Right lobe of liver (tissue), 4 donors: ENCODE measurements at regions not wholly inside any gene's neighbourhood (a gene's known extent, or its start where the extent isn't known, plus 50 kb on each side); places are given as distances from the start of the nearest gene placed in this dataset.

Experiments
- POLR2A ChIP-seq: fragments of 450-650 bp; IDR thresholded peaks from one replicate; pipeline ENCODE4 v1.6.1; 2017; ENCODE audit warnings: antibody characterized with exemption, mild to moderate bottlenecking
- TF ChIP-seq, protein P1 (sequence below), 4 donors: fragments of 200-600 bp in 3 of 4; fragments of 450-650 bp in 1 of 4; IDR thresholded peaks; one replicate each; pipeline versions ENCODE4 v1.5.1 to v1.8.0; 2016 to 2022; ENCODE audit warnings: antibody characterized with exemption in 4 of 4, mild to moderate bottlenecking in 2 of 4
- donor health status: DM: no; HTN: no; CAD: no.
- donor health status: DM: no; HTN: no; CAD: no.
- donor health status: DM: no; HTN: yes; CAD: no.

DNA sequence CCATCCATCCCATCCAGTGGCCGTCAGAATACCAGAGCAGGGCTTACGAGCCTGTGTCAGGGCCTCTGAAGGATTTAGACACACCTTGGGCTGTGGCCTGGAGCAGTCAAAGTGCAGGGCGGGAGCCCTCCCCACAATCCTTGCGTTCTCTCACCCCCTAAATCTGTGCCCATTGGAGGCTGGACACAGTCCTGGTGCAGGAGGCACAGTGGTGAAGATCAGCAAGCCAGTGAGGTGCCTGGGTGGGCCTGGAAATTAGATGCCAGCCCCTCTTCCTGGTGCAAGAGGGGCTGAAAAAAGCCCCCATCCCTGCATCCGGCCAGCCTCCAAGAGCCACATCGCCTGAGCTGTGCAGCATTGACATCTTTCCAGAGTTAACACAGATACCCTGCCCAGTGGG, 1045.8 kb downstream of the TBC1D22A start:
- TF ChIP-seq, protein P1, sequence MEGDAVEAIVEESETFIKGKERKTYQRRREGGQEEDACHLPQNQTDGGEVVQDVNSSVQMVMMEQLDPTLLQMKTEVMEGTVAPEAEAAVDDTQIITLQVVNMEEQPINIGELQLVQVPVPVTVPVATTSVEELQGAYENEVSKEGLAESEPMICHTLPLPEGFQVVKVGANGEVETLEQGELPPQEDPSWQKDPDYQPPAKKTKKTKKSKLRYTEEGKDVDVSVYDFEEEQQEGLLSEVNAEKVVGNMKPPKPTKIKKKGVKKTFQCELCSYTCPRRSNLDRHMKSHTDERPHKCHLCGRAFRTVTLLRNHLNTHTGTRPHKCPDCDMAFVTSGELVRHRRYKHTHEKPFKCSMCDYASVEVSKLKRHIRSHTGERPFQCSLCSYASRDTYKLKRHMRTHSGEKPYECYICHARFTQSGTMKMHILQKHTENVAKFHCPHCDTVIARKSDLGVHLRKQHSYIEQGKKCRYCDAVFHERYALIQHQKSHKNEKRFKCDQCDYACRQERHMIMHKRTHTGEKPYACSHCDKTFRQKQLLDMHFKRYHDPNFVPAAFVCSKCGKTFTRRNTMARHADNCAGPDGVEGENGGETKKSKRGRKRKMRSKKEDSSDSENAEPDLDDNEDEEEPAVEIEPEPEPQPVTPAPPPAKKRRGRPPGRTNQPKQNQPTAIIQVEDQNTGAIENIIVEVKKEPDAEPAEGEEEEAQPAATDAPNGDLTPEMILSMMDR (IDR thresholded peaks at IDR 0.05): no peak
- no peak for TF ChIP-seq POLR2A
